ENCODE measurements at regions not wholly inside any gene's neighbourhood (a gene's known extent, or its start where the extent isn't known, plus 50 kb on each side); places are given as distances from the start of the nearest gene placed in this dataset.

DNA sequence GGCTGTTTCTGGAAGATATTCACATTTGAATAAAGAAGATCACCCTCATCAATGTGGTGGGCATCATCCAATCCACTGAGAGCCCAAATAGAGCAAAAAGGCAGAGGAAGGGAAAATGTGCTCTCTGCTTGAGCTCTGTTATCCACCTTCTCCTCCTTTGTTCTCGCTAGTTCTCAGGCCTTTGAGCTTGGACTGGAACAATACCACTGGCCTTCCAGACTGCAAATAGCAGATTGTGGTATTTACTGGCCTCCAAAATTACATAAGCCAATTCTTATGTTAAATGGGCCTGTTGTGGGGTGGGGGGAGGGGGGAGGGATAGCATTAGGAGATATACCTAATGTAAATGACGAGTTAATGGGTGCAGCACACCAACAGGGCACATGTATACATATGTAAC, 219.3 kb downstream of the C1orf94 start:
- DNase-seq = no peak

DNA sequence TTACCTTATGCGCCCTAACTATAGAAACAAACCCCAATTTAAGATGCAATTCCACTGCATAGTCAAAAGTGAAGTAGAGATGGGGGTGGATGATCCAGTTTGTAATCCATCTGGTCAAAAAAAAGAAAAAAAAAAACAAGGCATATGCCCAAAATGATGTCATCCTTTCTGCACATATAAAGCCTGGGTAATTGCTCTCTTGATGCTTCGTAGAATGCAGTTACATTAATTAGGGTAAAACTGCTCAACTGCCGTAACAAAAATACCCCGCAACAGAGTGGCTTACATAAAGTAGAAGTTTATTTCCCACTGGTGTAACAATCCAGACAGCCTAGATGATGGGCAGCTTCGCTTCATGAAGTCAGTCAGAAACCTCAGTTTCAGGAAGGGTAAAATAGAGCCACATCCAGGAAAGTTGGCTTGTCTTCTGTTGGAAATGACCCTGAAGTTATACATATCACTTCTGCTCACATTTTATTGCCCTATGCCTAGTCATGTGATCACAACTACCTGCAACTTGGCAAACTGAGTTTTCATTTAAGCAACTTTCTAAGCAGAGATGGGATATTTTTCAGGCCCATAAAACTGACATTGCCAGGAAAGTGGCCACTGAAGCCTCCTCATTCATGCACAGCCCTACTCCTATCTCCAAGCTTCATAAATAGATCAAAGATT, 221.7 kb downstream of the C1orf94 start:
- Histone ChIP-seq H3K27me3 (peaks cover 9% of the 10 kb centered on the region), H3K9me3 (no peaks in the 10 kb centered on the region), H3K4me1 (no peaks in the 10 kb centered on the region), H3K27ac (no peak overlapping the region), H3K36me3 (no peaks in the 10 kb centered on the region), H3K4me3 (no peak overlapping the region)
- TF ChIP-seq POLR2A (IDR thresholded peaks at IDR 0.05) (no peak), POLR2AphosphoS5 (IDR thresholded peaks at IDR 0.05) (no peak), EP300 (IDR thresholded peaks at IDR 0.05; ENCODE audit: low read depth) (no peak)
- TF ChIP-seq, protein P1, sequence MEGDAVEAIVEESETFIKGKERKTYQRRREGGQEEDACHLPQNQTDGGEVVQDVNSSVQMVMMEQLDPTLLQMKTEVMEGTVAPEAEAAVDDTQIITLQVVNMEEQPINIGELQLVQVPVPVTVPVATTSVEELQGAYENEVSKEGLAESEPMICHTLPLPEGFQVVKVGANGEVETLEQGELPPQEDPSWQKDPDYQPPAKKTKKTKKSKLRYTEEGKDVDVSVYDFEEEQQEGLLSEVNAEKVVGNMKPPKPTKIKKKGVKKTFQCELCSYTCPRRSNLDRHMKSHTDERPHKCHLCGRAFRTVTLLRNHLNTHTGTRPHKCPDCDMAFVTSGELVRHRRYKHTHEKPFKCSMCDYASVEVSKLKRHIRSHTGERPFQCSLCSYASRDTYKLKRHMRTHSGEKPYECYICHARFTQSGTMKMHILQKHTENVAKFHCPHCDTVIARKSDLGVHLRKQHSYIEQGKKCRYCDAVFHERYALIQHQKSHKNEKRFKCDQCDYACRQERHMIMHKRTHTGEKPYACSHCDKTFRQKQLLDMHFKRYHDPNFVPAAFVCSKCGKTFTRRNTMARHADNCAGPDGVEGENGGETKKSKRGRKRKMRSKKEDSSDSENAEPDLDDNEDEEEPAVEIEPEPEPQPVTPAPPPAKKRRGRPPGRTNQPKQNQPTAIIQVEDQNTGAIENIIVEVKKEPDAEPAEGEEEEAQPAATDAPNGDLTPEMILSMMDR (IDR thresholded peaks at IDR 0.05) = no peak
- DNase-seq = no peak
- whole genome bisulfite sequencing, 2 donors (ENCODE audit: low coverage in 1 of 2) = 65 to 87% methylated on average over 5 of the region's 5 CpGs
- intact Hi-C loops (cut with DNase I; ENCODE audit: low total_unique reads) = no loop called here
- in situ Hi-C loops (cut with MboI; ENCODE audit: low pct_ligation_motif_present in 1 of 4, low pct_unique_long_range_greater_than_20kb in 1 of 4, low sequenced_read_pairs in 3 of 4) = no loop called here

More for the DNA sequence above, 219.3 kb downstream of the C1orf94 start:
- intact Hi-C loops (cut with DNase I; ENCODE audit: low total_unique reads) = no loop called here
- Histone ChIP-seq H3K4me3 (no peak overlapping the region), H3K36me3 (no peaks in the 10 kb centered on the region), H3K9me3 (no peaks in the 10 kb centered on the region), H3K4me1 (no peaks in the 10 kb centered on the region), H3K27me3 (peaks cover 9% of the 10 kb centered on the region), H3K27ac (no peak overlapping the region)
- 64 to 73% methylated on average over 2 of the region's 2 CpGs for WGBS, 2 donors (ENCODE audit: low coverage in 1 of 2)
- no peak for TF ChIP-seq EP300 (IDR thresholded peaks at IDR 0.05; ENCODE audit: low read depth)
- no peak for TF ChIP-seq POLR2A (IDR thresholded peaks at IDR 0.05)
- TF ChIP-seq, protein P1 (IDR thresholded peaks at IDR 0.05) = no peak
- no peak for TF ChIP-seq POLR2AphosphoS5 (IDR thresholded peaks at IDR 0.05)
- in situ Hi-C loops (cut with MboI; ENCODE audit: low pct_ligation_motif_present in 1 of 4, low pct_unique_long_range_greater_than_20kb in 1 of 4, low sequenced_read_pairs in 3 of 4) = no loop called here

DNA sequence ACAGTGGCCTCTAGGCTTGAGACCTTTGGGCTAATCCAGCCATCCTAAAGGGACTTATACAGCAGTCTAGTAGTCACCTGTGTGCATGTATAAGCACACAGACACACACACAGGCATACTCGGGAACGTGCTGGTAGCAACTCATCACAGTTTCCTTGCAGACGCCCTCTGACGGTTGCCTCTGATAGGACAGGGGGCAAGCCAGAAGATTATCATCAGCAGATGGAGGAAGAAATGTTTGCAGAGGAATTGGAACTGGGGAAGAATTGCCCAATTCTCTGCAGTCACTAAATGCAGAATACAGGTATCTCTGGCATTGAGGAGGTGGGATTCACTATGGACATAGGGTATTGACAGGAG, 222.2 kb downstream of the C1orf94 start:
- intact Hi-C loops (cut with DNase I; ENCODE audit: low total_unique reads) (no loop called here), in situ Hi-C loops (cut with MboI; ENCODE audit: low pct_ligation_motif_present in 1 of 4, low pct_unique_long_range_greater_than_20kb in 1 of 4, low sequenced_read_pairs in 3 of 4) (no loop called here)
- DNase-seq = no peak
- Histone ChIP-seq H3K27ac (no peak overlapping the region), H3K4me1 (no peaks in the 10 kb centered on the region), H3K27me3 (peaks cover 9% of the 10 kb centered on the region), H3K4me3 (no peak overlapping the region), H3K36me3 (no peaks in the 10 kb centered on the region), H3K9me3 (no peaks in the 10 kb centered on the region)
- TF ChIP-seq POLR2AphosphoS5 (IDR thresholded peaks at IDR 0.05) (no peak), POLR2A (IDR thresholded peaks at IDR 0.05) (no peak), EP300 (IDR thresholded peaks at IDR 0.05; ENCODE audit: low read depth) (no peak)
- TF ChIP-seq, protein P1 (IDR thresholded peaks at IDR 0.05) = no peak
- 24% methylated on average over 4 of the region's 4 CpGs; no CpG with 5 or more reads in 1 of the 2 donors for WGBS, 2 donors (ENCODE audit: low coverage in 1 of 2)

DNA sequence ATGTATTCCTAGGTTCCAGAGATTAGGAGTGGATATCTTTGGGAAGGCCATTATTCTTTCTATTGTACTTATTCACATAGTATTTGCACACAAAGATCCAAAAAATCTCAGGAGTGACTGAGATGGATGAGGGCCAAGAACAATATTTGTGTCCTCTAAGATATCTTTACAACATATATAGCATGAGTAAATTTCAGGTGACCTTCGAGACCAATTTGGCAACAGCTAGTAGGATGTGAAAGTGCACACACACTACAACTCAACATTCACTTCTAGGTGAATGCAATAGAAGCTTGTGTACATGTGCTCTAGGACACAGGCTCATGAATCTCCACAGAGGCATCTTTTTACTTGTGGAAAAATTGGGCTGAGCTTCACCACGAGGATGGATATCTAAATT, 224.0 kb downstream of the C1orf94 start:
- H3K27ac ChIP-seq = no peak overlapping the region
- no peak for DNase-seq
- no peak for TF ChIP-seq POLR2AphosphoS5 (IDR thresholded peaks at IDR 0.05)
- no peak for TF ChIP-seq EP300 (IDR thresholded peaks at IDR 0.05; ENCODE audit: low read depth)
- TF ChIP-seq POLR2A (IDR thresholded peaks at IDR 0.05) = no peak
- TF ChIP-seq, protein P1 (IDR thresholded peaks at IDR 0.05) = no peak
- H3K4me3 ChIP-seq = no peak overlapping the region
- no peaks in the 10 kb centered on the region for H3K36me3 ChIP-seq
- in situ Hi-C loops (cut with MboI; ENCODE audit: low pct_ligation_motif_present in 1 of 4, low pct_unique_long_range_greater_than_20kb in 1 of 4, low sequenced_read_pairs in 3 of 4) = no loop called here
- no peaks in the 10 kb centered on the region for H3K4me1 ChIP-seq
- 42% methylated on average over 2 of the region's 2 CpGs; no CpG with 5 or more reads in 1 of the 2 donors for WGBS, 2 donors (ENCODE audit: low coverage in 1 of 2)
- H3K27me3 ChIP-seq = peaks cover 9% of the 10 kb centered on the region
- H3K9me3 ChIP-seq = no peaks in the 10 kb centered on the region
- intact Hi-C loops (cut with DNase I; ENCODE audit: low total_unique reads) = no loop called here
